Thymus (tissue), 11 donors: ENCODE measurements at regions not wholly inside any gene's neighbourhood (a gene's known extent, or its start where the extent isn't known, plus 50 kb on each side); places are given as distances from the start of the nearest gene placed in this dataset.
A peak's percentile ranks its signal among the peaks of the same experiment; 100 is the strongest.

ENCODE experiments used
- DNase-seq, 9 donors: peaks; one replicate each; pipeline ENCODE4 v3.0.0-alpha.2; 2013; ENCODE audit warnings: low spot score in 9 of 9, low read depth in 6 of 9, missing footprints in 1 of 9
- H3K27ac ChIP-seq, 2 donors: one replicate each; pipeline ENCODE4 v1.5.1; 2013; ENCODE audit warnings: control low read depth in 1 of 2, low read depth in 1 of 2, low read length in 1 of 2, mild to moderate bottlenecking in 1 of 2, moderate library complexity in 1 of 2
- H3K27me3 ChIP-seq, 2 donors: one replicate each; pipeline ENCODE4 v1.5.1; 2013; ENCODE audit warnings: low read length in 1 of 2; ENCODE audit not compliant: control insufficient read depth in 2 of 2, insufficient read depth in 1 of 2
- H3K36me3 ChIP-seq, 2 donors: one replicate each; pipeline ENCODE4 v1.5.1; 2013; ENCODE audit warnings: low read length in 1 of 2, mild to moderate bottlenecking in 1 of 2, moderate library complexity in 1 of 2; ENCODE audit not compliant: control insufficient read depth in 2 of 2, insufficient read depth in 2 of 2
- H3K4me1 ChIP-seq, 2 donors: one replicate each; pipeline ENCODE4 v1.5.1; 2013; ENCODE audit warnings: low read length in 2 of 2; ENCODE audit not compliant: control insufficient read depth in 2 of 2, insufficient read depth in 2 of 2
- H3K4me3 ChIP-seq, 2 donors: one replicate each; pipeline ENCODE4 v1.5.1; 2013; ENCODE audit warnings: low read length in 2 of 2, control low read depth in 1 of 2, mild to moderate bottlenecking in 1 of 2
- H3K9me3 ChIP-seq, 2 donors: one replicate each; pipeline ENCODE4 v1.5.1; 2013; ENCODE audit warnings: low read length in 1 of 2, mild to moderate bottlenecking in 1 of 2; ENCODE audit not compliant: control insufficient read depth in 2 of 2, insufficient read depth in 1 of 2
- WGBS: extraction: QIAGEN DNeasy Blood & Tissue Kit; methylation state at CpG from one replicate; pipeline ENCODE4 v1.1.7; 2013; 5-methylcytosine and 5-hydroxymethylcytosine counted together
- donor health status: healthy.

DNA sequence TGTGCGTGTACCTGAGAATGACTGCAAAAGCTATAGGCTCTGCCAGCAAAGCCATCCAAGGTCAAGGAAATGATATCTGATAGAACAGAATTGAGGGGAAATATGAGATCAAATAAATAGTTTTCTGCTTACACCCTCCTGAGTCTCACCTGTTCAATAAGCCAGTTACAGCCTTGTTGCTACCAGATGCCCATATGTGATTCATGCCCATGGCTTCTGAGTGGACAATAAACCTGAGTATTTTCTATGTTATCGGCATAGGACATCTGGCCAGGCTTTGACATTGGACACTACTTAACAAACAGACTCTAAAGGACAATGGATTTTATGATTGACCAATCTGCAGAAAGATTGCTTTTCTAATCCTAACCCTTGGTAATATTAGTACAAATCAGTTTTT, 297.9 kb downstream of the LRATD1 start:
- H3K36me3 ChIP-seq = no peaks in the 10 kb centered on the region
- no peak overlapping the region for H3K4me3 ChIP-seq
- H3K4me1 ChIP-seq = no peaks in the 10 kb centered on the region
- DNase-seq = no peak
- WGBS = 97% methylated on average over 2 of the region's 2 CpGs
- H3K27ac ChIP-seq = no peak overlapping the region
- H3K9me3 ChIP-seq = no peaks in the 10 kb centered on the region
- H3K27me3 ChIP-seq = no peaks in the 10 kb centered on the region

DNA sequence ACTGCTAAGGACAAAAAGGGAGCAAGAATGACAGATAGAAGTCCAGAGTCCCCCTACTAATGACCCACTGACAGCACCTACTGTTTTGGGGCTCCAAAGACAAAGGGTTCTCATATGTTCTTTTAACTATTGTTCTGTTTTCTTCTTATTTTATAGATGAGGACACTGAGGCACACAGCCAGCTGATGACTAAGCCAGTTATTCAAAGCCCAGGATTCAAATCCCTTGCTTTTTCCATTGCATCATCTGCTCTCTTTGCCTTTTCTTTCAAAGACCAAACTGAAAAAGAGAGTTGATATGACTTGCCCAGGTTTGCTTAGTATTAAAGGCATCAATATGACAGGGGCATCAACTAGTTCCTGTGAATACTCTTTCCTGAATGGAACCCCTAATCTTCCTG, 299.8 kb downstream of the LRATD1 start:
- H3K36me3 ChIP-seq = no peaks in the 10 kb centered on the region
- no peak overlapping the region for H3K4me3 ChIP-seq
- H3K27me3 ChIP-seq = no peaks in the 10 kb centered on the region
- no peaks in the 10 kb centered on the region for H3K4me1 ChIP-seq
- H3K9me3 ChIP-seq = peaks cover 0 to under 1% of the 10 kb centered on the region in 2 donors
- no peak for DNase-seq
- no peak overlapping the region for H3K27ac ChIP-seq

DNA sequence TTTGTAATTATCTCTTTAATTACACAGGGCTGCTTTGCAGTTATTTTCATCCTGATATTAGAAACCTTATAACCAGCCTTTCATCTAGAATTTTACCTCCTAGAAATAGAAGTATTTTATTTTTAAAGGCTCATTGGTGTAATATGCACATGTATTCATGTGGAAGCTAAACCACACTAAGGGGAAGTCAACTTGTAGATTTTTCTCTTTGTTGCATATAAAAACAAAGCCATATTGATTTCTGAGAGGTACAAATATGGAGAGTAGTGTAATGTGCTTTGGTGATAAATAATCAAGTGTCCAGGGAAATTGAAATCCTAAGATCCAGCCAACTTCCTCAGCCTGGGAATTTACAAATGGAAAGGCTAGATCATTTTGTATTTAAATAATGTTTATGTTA, 301.2 kb downstream of the LRATD1 start:
- no peak overlapping the region for H3K4me3 ChIP-seq
- no peaks in the 10 kb centered on the region for H3K36me3 ChIP-seq
- peaks cover 0 to 5% of the 10 kb centered on the region in 2 donors for H3K9me3 ChIP-seq
- H3K27me3 ChIP-seq = no peaks in the 10 kb centered on the region
- H3K27ac ChIP-seq = no peak overlapping the region
- H3K4me1 ChIP-seq = no peaks in the 10 kb centered on the region
- no peak for DNase-seq

DNA sequence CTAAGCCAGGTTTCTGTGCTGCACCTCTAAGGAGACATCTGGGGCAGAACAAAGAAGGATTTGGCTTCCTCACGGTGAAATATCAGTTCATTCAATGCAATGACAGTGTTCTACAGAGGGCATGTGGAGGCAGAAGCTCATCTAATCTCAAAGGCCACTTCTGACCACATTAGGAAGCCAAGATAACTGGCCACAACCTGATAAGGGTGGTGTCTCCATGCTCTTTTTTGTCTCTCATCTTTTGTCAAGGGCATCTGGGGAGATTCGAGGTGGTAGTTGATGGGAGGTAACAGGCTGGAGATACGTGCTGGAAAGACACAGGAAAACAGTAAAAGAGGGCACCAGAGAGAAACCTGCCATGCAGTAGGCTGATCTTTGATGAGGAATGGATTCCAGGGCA, 303.9 kb downstream of the LRATD1 start:
- Histone ChIP-seq H3K27ac (no peak overlapping the region), H3K4me3 (no peak overlapping the region), H3K36me3 (no peaks in the 10 kb centered on the region), H3K9me3 (peaks cover 0 to 5% of the 10 kb centered on the region in 2 donors), H3K27me3 (no peaks in the 10 kb centered on the region), H3K4me1 (no peaks in the 10 kb centered on the region)
- DNase-seq = no peak
- 72% methylated on average over 3 of the region's 3 CpGs for WGBS

DNA sequence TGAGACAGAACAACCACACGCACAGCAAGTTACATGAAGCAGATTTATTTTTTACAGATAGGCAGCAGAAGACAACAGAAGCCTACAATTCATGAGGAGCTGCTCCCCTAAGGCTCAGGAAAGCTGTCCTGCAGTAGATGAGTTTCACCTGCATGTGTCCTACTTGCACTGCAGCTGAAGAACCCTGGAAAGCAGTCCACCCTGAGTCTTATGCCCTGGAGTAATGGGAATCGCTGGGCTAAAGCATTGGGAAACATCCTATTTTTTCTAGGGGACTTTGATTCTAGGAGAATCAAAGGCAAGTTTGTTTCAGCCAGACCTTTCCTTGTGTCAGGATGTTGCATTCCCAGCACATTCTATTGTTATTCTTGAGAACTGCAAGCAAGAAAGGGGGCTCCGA, 304.8 kb downstream of the LRATD1 start:
- WGBS = 93% methylated on average over 3 of the region's 3 CpGs
- no peaks in the 10 kb centered on the region for H3K27me3 ChIP-seq
- no peaks in the 10 kb centered on the region for H3K4me1 ChIP-seq
- H3K27ac ChIP-seq = no peak overlapping the region
- H3K4me3 ChIP-seq = no peak overlapping the region
- no peak for DNase-seq
- H3K9me3 ChIP-seq = peaks cover 0 to 5% of the 10 kb centered on the region in 2 donors
- no peaks in the 10 kb centered on the region for H3K36me3 ChIP-seq

DNA sequence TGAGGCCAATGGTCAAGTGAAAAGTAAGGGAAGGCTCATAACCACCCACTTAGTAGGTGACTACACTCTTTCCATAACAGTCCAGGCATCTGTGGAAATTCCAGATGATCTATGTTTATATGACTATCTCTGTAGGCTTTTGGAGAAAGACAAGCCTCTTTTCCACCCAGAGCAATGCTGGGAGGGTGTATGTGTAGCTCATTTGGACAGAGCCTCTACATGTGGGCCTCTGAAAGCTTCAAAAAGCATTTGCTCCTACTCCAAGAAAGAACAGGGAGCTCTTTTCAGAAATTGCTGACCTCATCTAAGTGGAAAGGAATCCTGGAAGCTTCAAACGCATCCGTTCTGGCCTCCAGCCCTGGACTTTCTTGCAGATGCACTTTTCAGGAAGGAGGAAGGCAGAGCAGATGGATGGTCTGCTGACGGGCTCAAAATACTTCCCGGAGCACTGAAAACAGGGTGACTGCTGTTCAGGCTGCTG, 308.7 kb downstream of the LRATD1 start:
- H3K36me3 ChIP-seq = no peaks in the 10 kb centered on the region
- H3K27ac ChIP-seq = no peak overlapping the region
- no peak overlapping the region for H3K4me3 ChIP-seq
- H3K9me3 ChIP-seq = peaks cover 0 to 5% of the 10 kb centered on the region in 2 donors
- WGBS = 90% methylated on average over 4 of the region's 4 CpGs
- no peaks in the 10 kb centered on the region for H3K27me3 ChIP-seq
- DNase-seq = peak in 1 of 9 donors; percentile 1
- H3K4me1 ChIP-seq = no peaks in the 10 kb centered on the region

DNA sequence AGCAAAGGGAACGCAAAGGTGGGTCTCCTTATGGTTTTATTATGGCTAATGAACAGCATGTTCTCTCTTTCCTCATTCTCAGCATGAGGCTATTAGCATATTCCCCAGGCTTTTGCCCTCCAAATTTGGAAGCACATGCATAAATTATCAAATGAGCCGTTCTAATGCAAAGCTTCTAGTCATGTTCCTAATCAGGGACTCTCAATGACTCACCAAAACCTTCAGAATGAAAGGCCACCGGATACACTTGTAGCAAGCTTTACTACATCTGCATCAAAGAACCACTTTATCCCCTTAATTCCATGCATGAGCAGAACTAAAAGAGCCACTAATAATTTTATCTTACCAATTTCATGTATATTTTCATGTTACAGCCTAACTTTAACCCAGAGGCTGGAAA, 310.5 kb downstream of the LRATD1 start:
- H3K4me3 ChIP-seq = no peak overlapping the region
- no peak for DNase-seq
- H3K36me3 ChIP-seq = no peaks in the 10 kb centered on the region
- H3K9me3 ChIP-seq = no peaks in the 10 kb centered on the region
- no peaks in the 10 kb centered on the region for H3K4me1 ChIP-seq
- no peak overlapping the region for H3K27ac ChIP-seq
- H3K27me3 ChIP-seq = no peaks in the 10 kb centered on the region
- 94% methylated on average over 3 of the region's 3 CpGs for WGBS

DNA sequence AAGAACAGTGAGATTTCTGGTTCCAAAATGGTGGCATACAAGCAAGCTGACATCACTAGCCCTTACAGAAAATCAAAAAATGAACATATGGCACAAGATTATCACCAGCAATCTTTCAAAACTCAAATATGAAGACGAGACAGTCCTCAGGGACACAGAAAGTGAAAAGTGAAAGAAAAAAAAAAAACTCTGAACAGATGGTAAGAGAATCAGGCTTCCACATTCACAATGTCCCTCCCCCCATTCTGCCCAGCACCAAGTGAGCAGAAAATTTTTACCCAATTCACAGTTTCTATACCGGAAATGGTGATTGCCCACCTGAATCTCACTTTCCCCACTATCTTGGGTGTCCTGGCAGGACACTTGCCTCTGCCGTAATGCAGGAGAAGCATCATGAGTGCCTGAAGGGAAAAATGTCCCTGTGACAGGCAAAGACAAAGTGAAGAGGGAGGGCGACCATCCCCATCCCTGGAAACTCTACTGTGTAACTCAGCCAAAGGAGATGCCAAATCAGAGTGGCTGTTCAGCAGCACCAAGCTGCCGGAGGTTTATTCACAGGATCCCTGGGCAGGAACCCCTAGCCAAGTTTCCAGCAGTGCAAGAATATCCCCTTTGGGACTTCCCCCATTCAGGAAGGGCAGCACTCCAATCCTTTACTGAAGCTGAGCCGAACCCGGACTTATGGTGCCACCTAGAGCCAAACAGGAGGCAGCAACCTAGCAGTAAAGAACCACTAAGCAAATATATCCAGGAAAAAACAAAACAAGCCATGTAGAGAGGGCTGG, 312.2 kb downstream of the LRATD1 start:
- Histone ChIP-seq H3K4me3 (no peak overlapping the region), H3K36me3 (no peaks in the 10 kb centered on the region), H3K4me1 (no peaks in the 10 kb centered on the region), H3K9me3 (no peaks in the 10 kb centered on the region), H3K27ac (no peak overlapping the region), H3K27me3 (no peaks in the 10 kb centered on the region)
- peak in 1 of 9 donors; percentile 2 for DNase-seq
- WGBS = 76% methylated on average over 7 of the region's 7 CpGs

DNA sequence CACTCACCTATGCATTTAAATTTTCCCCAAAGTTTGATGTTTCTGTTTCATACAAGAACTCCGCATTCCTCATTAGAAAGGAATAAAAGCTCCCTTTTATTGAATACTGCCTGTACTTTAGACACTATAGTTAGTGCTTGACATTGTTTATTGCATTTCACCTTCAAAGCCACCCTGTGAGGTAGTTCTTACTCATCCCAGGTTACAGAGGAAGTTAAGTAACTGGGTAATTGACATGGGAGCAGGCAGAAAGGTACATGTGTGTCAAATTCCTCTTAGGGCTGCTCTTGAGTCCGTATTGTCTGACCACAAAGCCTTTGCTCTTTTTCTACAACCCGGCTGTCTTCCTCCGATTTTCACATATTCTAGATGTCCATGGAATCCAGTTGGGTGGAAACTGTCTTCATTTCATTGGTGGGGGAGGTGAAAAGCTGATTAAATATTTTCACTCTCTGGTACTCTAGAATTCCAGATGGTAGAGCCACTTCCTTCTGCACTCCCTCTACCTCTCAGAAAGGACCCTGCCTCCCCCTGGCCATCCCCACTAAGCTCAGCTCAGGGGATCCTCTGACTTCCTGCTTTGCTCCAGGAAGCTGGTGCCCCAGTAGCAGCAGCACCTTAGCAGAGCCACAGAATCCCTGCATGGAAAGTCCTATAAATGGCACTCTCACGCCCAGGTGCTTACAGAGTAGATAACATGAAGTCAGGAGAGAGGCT, 319.2 kb downstream of the LRATD1 start:
- Histone ChIP-seq H3K9me3 (no peaks in the 10 kb centered on the region), H3K27me3 (no peaks in the 10 kb centered on the region), H3K27ac (no peak overlapping the region), H3K4me3 (no peak overlapping the region), H3K36me3 (no peaks in the 10 kb centered on the region), H3K4me1 (no peaks in the 10 kb centered on the region)
- 94% methylated on average over 5 of the region's 5 CpGs for WGBS
- no peak for DNase-seq
